Left colon (tissue), 2 donors: ENCODE measurements at regions not wholly inside any gene's neighbourhood (a gene's known extent, or its start where the extent isn't known, plus 50 kb on each side); places are given as distances from the start of the nearest gene placed in this dataset.

ENCODE experiments used
- ATAC-seq: fragments of 200-7000 bp; cut with Tn5 transposase; one replicate; pipeline ENCODE4 v1.9.1; 2020; ENCODE audit warnings: mild to moderate bottlenecking, moderate library complexity
- DNase-seq, 2 donors: peaks; one replicate each; pipeline ENCODE4 v3.0.0-alpha.2; 2020
- intact Hi-C, 2 donors: fragments of 100-400 bp; cut with DNase I in 1 of 2; cut with micrococcal nuclease in 1 of 2; formaldehyde crosslinking; loops; one replicate each; pipeline versions ENCODE4 v1.11.2 to v1.14.0; 2022; cut with DNase I, micrococcal nuclease
- donor health status: DM: no; HTN: no; CAD: no.
- donor health status: DM: yes; HTN: yes; CAD: no.

DNA sequence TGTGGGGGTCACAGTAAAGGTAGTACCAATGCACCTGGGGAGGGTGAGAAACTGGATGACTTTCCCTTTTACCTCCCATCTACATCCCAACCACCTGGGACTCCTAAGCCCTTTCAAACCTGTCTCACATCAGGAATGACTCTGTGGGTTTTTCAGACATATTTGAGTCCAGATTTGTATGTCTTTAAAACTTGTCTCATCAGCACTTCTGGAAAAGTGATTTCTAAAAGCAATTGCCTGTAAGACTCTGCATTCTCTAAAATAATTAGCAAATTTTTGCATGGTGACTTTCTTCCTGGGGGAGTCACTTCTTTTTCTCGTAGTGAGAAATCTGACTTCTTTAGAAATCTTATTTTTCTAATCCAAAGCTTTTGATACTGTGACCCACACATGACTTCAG lies 1553.0 kb upstream of the PIK3C3 start:
- intact Hi-C loops, result no loop called here
- ATAC-seq (no peak), DNase-seq (no peak)

- ATAC-seq (no peak), DNase-seq (no peak)
- intact Hi-C loops, result no loop called here
Observed at GRCh38 chr18:40388121-40388520, 1566.9 kb upstream of the PIK3C3 start.

DNA sequence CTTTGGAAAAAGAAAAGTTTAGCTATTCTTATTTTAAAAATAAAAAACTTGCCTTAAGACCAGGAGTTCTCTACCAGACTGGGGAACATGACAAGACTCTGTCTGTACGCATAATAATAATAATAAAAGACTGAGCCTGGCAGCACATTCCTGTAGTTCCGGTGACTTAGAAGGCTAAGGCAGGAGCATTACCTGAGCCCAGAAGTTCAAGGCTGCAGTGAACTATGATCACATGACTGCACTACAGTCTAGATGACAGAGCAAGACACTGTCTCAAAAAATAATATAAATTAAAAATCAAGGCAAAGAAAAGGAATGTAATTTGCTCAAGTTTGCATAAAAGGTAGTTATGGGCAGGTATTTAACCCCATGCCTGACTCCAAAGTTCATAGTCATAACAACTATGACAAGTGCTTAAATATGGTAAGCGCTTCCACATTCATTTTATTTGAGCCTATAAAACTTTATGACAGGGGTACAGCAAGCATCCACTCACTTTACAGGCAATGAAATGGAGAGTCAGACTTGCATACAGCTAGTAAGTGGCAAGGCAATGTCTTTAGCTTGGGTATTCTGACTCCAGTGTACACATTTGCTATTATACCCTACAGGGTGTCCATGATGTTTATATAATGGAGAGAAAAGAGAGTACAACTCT lies 1567.8 kb upstream of the PIK3C3 start:
- DNase-seq (no peak), ATAC-seq (peak; percentile 98)
- intact Hi-C loops, result no loop called here

DNA sequence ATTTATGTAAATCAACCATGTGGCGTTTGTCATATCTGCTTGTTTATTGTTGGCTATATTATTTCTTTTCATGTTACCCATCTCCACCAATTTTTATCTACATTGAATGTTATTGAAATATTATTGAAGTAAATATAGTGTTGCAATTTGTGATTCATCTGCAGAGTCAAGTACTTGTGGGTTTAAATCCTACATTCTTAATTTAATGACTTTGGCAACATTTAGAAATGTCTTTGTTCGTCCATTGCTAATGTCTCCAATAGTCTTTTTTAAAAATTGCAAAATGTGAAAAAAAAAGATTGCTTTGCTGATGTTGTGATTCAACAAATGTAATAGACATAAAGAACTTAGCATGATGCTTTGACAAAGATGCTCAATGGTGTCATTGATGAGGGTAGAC lies 1572.8 kb upstream of the PIK3C3 start:
- DNase-seq, result no peak
- intact Hi-C loops, result no loop called here
- no peak for ATAC-seq

- ATAC-seq (no peak), DNase-seq (no peak)
- intact Hi-C loops, result no loop called here
Observed at GRCh38 chr18:40380686-40381439, 1574.2 kb upstream of the PIK3C3 start.

DNA sequence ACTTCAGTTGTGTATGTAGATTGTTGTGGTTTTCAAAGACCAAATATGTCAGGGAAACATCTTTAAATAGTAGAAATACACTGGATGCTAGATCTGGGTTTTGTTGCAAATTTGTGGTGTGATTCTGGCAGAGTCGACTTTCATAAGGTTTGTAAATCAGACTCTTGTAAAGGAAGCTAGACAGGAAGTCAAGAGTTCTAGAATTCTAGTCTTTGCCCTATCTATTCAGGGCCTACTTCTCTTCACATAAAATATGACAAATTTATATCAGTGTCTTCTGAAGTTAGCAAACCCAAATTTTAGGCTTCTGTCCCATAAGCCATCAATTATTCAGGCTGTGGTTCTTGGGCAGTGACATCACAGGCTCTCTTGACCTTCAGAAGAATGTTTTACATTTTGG lies 1579.2 kb upstream of the PIK3C3 start:
- DNase-seq, result no peak
- intact Hi-C loops, result no loop called here
- no peak for ATAC-seq

DNA sequence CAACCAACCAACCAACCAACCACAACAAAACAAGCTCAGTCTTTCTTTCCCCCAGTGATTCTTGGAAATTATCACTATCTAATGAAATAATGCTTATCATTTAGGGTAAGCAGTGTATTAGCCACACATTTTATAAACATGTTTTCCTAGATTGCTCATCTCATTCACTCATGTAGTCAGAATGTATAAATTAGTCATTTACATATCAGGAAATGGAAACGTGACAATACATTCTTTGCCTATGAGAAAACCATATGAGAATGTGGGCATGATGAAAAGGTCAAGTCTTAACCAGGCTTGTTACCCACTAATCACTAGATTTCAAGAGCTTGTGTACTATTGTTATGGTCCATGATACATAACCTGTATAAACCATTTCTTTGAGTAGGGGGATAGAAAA lies 1583.4 kb upstream of the PIK3C3 start:
- ATAC-seq (no peak), DNase-seq (no peak)
- intact Hi-C loops, result no loop called here

GRCh38 chr18:40367576-40367975 lies 1587.5 kb upstream of the PIK3C3 start:
- DNase-seq (no peak), ATAC-seq (no peak)
- intact Hi-C loops, result no loop called here

GRCh38 chr18:40366521-40366920 lies 1588.5 kb upstream of the PIK3C3 start:
- DNase-seq, result no peak
- no peak for ATAC-seq
- intact Hi-C loops, result no loop called here

GRCh38 chr18:40365526-40365925 lies 1589.5 kb upstream of the PIK3C3 start:
- ATAC-seq (no peak), DNase-seq (no peak)
- intact Hi-C loops, result no loop called here

- no peak for DNase-seq
- intact Hi-C loops, result no loop called here
- no peak for ATAC-seq
Observed at GRCh38 chr18:40360558-40360957, 1594.5 kb upstream of the PIK3C3 start.

- intact Hi-C loops, result no loop called here
- ATAC-seq, result no peak
- no peak for DNase-seq
Observed at GRCh38 chr18:40357536-40357935, 1597.5 kb upstream of the PIK3C3 start.

DNA sequence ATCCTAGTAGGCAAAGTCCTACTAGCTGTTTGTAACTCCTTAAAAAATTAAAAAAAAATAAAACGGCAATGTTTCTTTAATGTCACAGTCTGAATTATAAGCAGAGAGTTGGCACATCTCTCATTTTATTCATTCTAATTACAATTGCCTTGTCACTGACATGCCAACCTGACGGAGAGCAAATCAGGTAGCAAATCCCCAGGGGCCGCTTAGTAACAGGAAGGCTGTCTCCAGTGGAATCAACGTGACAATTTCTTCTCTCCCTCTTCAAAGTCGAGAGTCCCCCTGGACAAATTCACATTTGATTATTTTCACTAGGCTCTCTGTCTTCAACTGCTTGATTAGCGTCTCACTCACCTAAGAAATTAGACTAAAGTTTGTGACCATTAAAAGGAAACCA lies 1598.9 kb upstream of the PIK3C3 start:
- ATAC-seq (no peak), DNase-seq (no peak)
- intact Hi-C loops, result no loop called here

DNA sequence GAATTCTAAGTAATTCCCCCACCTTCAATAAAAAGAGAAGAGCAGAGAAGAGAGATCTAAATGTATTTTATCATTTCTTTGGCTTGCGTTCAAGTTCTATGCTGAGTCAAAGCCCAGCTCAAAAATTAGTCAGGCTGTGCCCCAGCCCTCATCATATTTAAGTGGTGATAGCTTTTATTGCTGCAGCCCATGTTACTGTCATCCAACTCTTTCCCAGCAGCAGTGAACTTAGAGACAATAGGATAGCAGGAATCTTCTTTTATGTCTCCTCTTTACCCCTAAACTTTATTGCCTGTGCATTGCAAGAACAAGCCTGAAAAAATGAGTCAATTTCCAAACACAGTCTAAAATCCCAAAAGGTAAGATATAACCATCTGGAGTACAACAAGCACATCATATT lies 1599.3 kb upstream of the PIK3C3 start:
- intact Hi-C loops, result no loop called here

DNA sequence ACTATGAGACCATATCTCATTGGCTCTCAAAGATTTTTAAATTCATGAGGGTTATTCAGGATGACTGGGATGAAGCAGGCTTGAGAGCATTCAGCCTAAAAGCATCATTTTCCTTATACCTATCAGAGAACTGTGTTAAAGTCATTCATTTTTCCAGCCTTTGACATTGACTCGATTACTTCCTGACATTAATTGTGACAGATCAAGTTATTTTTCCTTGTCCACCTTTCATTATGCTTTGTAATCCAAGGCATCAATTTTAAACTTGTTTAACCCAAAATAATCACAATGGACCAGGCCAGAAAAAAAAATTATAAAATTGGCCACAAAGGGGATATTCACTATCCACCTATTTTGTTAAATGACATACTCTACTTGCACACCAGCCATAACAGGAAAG lies 1606.8 kb upstream of the PIK3C3 start:
- ATAC-seq, result no peak
- DNase-seq, result no peak
- intact Hi-C loops, result no loop called here

More for the DNA sequence above, 1599.3 kb upstream of the PIK3C3 start:
- DNase-seq (no peak), ATAC-seq (no peak)

- intact Hi-C loops, result no loop called here
- ATAC-seq (no peak), DNase-seq (no peak)
Observed at GRCh38 chr18:40347261-40347660, 1607.8 kb upstream of the PIK3C3 start.

GRCh38 chr18:40346146-40346545 lies 1608.9 kb upstream of the PIK3C3 start:
- intact Hi-C loops, result no loop called here
- no peak for DNase-seq
- ATAC-seq, result no peak

- DNase-seq, result no peak
- intact Hi-C loops, result no loop called here
- no peak for ATAC-seq
Observed at GRCh38 chr18:40341701-40342100, 1613.3 kb upstream of the PIK3C3 start.

DNA sequence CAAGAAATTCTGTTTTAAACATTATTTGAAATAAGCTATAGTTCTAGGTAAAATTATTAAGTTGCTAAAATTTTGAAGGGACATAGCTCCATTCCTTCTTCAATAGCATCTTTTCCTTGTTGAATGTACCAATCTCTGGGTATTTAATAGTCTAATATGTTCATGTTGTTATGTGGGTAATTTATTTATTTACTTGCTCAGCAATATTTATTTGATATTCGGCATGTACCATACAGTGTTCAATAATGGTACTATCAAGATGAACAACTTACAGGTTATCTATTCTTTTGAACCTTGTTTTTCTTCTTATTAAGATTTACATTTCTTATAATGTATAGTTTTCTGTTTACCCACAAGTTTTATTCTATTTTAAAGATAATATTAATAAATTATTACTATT lies 1616.8 kb upstream of the PIK3C3 start:
- no peak for DNase-seq
- intact Hi-C loops, result no loop called here
- ATAC-seq, result no peak

DNA sequence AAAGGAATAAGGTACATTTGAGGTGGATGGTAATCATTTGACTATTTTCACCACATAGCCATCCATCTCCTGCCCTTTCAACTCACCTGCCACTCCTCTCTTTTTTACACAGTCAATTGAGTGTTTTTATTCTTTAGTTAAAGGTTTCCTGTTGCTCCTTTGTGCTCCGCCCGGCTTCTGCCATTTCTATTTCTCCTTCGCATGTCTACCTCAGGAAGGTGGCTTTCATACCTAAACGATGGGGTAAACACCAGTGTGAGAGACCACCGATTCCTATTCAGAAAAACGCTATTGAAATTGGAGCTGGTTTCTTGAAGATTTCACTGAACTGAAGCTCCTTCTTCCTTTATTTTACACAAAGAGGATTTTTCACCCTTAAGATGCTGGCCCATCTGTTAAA lies 1628.0 kb upstream of the PIK3C3 start:
- intact Hi-C loops, result no loop called here
- DNase-seq (no peak), ATAC-seq (no peak)

- DNase-seq, result no peak
- ATAC-seq, result no peak
- intact Hi-C loops, result no loop called here
Observed at GRCh38 chr18:40325988-40326387, 1629.0 kb upstream of the PIK3C3 start.
